ENCODE measurements at regions not wholly inside any gene's neighbourhood (a gene's known extent, or its start where the extent isn't known, plus 50 kb on each side); places are given as distances from the start of the nearest gene placed in this dataset.
"Not testable (repeated sequence)": the region's sequence is repeated elsewhere in the genome, so short reads cannot be mapped to it uniquely, and the experiment has no call there.

DNA sequence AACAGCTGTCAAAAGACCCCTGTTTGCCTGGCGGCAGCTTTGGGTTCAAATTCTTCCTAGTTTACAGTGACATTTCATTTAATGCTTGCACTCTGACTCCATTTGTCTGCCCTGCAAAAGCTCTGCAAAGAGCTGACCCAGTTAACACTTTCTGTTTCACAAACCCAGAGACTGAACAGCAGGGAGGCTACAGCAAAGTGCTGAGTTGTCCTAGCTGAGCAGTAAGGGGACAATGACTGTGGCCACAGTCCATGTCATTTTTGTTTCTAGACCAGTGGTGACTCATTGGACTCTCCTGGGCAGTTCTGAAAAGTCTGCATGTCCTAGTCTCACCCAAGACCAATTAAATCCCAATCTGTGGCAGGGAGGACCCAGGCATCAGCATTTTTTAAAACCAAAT is 994.8 kb upstream of the WWC1 start:
- Histone ChIP-seq H3K27ac (ENCODE audit: low read depth, low read length, poor library complexity, severe bottlenecking) (no peak overlapping the region), H3K79me2 (ENCODE audit: insufficient read depth, low read depth, low read length) (no peaks in the 10 kb centered on the region), H3K9me2 (ENCODE audit: insufficient read depth, low read length) (no peaks in the 10 kb centered on the region), H3K4me3 (ENCODE audit: low read depth, low read length, poor library complexity, severe bottlenecking) (no peak overlapping the region), H4K20me1 (ENCODE audit: insufficient read depth, low read length) (no peaks in the 10 kb centered on the region), H3K9me3 (ENCODE audit: low read length) (no peaks in the 10 kb centered on the region), H3K4me2 (ENCODE audit: low read length) (no peak overlapping the region), H2AFZ (ENCODE audit: low read length) (no peak overlapping the region), H3K36me3 (ENCODE audit: insufficient read depth, low read length) (no peaks in the 10 kb centered on the region), H3K4me1 (ENCODE audit: insufficient read depth, low read length, poor library complexity, severe bottlenecking) (no peaks in the 10 kb centered on the region)
- TF ChIP-seq EZH2phosphoT487 (IDR thresholded peaks at IDR 0.05; ENCODE audit: borderline replicate concordance, low read depth, low read length) = no peak
- TF ChIP-seq, protein P1, sequence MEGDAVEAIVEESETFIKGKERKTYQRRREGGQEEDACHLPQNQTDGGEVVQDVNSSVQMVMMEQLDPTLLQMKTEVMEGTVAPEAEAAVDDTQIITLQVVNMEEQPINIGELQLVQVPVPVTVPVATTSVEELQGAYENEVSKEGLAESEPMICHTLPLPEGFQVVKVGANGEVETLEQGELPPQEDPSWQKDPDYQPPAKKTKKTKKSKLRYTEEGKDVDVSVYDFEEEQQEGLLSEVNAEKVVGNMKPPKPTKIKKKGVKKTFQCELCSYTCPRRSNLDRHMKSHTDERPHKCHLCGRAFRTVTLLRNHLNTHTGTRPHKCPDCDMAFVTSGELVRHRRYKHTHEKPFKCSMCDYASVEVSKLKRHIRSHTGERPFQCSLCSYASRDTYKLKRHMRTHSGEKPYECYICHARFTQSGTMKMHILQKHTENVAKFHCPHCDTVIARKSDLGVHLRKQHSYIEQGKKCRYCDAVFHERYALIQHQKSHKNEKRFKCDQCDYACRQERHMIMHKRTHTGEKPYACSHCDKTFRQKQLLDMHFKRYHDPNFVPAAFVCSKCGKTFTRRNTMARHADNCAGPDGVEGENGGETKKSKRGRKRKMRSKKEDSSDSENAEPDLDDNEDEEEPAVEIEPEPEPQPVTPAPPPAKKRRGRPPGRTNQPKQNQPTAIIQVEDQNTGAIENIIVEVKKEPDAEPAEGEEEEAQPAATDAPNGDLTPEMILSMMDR (conservative IDR thresholded peaks at IDR 0.05; ENCODE audit: low read length) = no peak
- ChIA-PET POLR2A (no interaction called here), CTCF (ENCODE audit: unreplicated experiment) (no interaction called here)
- intact Hi-C loops (cut with micrococcal nuclease; ENCODE audit: unreplicated experiment) = no loop called here
- DNase-seq (ENCODE audit: low spot score) = no peak
- no TSS peak for BruUV-seq (replicated peaks)

DNA sequence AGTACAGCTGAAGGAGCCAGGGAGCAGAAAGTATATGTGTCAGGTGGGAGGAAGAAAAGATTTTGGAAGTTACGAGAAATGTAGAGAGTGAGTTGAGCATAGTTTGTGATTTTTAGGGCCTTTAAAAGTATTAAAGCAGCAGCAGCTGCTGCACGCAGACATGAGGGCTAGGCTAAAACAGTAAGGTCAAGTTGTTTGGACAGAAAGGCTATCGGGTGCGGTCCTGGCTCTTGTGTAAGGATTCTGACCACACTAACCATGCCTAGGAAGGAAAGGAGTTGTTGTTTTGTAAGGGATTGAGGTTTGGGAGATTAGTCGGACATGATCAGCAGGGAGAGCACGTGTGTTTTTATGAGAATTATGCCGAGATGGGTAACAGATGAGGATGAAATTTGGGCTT is 991.6 kb upstream of the WWC1 start:
- POLR2A ChIA-PET; H2AFZ ChIP-seq (ENCODE audit: low read length): not testable (repeated sequence)

DNA sequence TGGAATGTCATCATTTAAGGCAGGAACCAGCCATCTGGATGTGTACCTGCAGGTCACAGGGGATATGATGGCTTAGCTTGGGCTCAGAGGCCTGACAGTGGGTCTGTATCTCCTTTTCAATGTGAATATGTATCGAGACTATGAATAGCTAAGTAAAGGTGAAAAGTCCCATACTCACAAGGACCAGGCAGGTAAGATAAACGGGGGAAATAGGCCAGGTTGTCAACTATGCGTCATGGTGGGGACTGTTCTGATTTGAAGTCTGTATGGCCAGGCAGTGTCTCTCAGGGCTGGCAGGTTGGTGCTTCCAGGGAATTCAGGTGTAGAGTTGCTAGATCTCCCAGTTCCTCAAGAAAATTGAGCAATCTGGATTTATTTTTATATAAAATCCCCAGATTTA is 987.9 kb upstream of the WWC1 start:
- BruUV-seq (replicated peaks) = no TSS peak
- intact Hi-C loops (cut with micrococcal nuclease; ENCODE audit: unreplicated experiment) = no loop called here

More for the DNA sequence above, 991.6 kb upstream of the WWC1 start:
- H3K36me3 ChIP-seq (ENCODE audit: insufficient read depth, low read length); H4K20me1 ChIP-seq (ENCODE audit: insufficient read depth, low read length); intact Hi-C loops (cut with micrococcal nuclease; ENCODE audit: unreplicated experiment); DNase-seq (ENCODE audit: low spot score); H3K27ac ChIP-seq (ENCODE audit: low read depth, low read length, poor library complexity, severe bottlenecking); H3K4me1 ChIP-seq (ENCODE audit: insufficient read depth, low read length, poor library complexity, severe bottlenecking); CTCF ChIA-PET (ENCODE audit: unreplicated experiment); H3K79me2 ChIP-seq (ENCODE audit: insufficient read depth, low read depth, low read length); H3K9me3 ChIP-seq (ENCODE audit: low read length); H3K4me3 ChIP-seq (ENCODE audit: low read depth, low read length, poor library complexity, severe bottlenecking); H3K4me2 ChIP-seq (ENCODE audit: low read length); H3K9me2 ChIP-seq (ENCODE audit: insufficient read depth, low read length); BruUV-seq (replicated peaks): not testable (repeated sequence)

More for the DNA sequence above, 987.9 kb upstream of the WWC1 start:
- TF ChIP-seq, protein P1 (conservative IDR thresholded peaks at IDR 0.05; ENCODE audit: low read length) = no peak
- TF ChIP-seq EZH2phosphoT487 (IDR thresholded peaks at IDR 0.05; ENCODE audit: borderline replicate concordance, low read depth, low read length) = no peak
- H3K4me2 ChIP-seq (ENCODE audit: low read length) = no peak overlapping the region
- H3K4me3 ChIP-seq (ENCODE audit: low read depth, low read length, poor library complexity, severe bottlenecking) = no peak overlapping the region
- no peaks in the 10 kb centered on the region for H3K9me2 ChIP-seq (ENCODE audit: insufficient read depth, low read length)
- H3K9me3 ChIP-seq (ENCODE audit: low read length) = no peaks in the 10 kb centered on the region
- no peak for DNase-seq (ENCODE audit: low spot score)
- no peaks in the 10 kb centered on the region for H3K36me3 ChIP-seq (ENCODE audit: insufficient read depth, low read length)
- ChIA-PET CTCF (ENCODE audit: unreplicated experiment) (no interaction called here), POLR2A (interaction anchor here (0.6 kb wide), 1 partner anchor 10 kb away, joined by 3 read pairs; no protein-coding TSS in a partner anchor)
- H3K27ac ChIP-seq (ENCODE audit: low read depth, low read length, poor library complexity, severe bottlenecking) = no peak overlapping the region
- no peak overlapping the region for H2AFZ ChIP-seq (ENCODE audit: low read length)
- no peaks in the 10 kb centered on the region for H4K20me1 ChIP-seq (ENCODE audit: insufficient read depth, low read length)
- H3K4me1 ChIP-seq (ENCODE audit: insufficient read depth, low read length, poor library complexity, severe bottlenecking) = no peaks in the 10 kb centered on the region
- H3K79me2 ChIP-seq (ENCODE audit: insufficient read depth, low read depth, low read length) = no peaks in the 10 kb centered on the region
